ENCODE measurements at regions not wholly inside any gene's neighbourhood (a gene's known extent, or its start where the extent isn't known, plus 50 kb on each side); places are given as distances from the start of the nearest gene placed in this dataset.

DNA sequence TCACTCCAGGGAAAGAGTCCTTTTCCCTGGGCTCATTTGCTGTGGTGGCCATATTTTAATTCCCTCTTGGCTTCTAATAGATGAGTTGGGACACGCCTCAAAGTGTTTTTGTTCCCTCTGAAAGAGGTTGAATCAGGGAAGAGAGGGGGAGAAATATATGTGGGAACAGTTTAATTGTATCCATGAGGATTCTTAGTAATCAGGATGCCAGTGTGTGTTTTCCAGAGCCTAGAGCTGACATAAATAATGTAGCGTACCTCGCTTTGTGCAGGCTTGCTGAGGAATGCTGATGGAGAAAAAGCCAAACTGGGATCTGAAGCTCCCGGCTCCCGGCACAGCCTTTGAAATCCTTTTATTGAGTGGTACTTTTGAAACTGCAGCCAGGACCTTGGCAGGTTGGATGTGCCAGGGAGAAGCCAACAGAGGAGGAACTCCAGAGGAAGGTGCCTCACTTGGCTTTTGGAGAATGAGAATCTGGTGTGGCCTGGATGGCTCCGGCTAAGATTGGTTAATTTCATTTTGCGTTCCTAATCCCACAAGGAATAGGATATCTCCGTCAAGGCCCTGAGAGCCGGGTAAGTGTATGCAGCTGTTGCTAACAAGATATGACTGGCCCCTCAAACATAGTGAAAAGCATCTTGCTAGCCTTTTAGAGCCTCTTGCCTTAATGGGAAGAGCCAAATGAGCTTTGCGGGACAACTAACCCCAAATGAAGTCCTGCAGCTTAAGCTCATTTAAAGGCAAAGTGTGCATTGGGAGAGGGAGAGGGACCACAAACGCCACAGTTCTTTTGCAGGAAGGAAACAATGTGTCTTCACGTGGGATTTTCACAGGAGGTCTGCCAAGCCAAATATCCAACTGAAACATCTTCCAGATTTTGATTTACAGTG lies 471.1 kb upstream of the WWC1 start:
- intact Hi-C loops (cut with DNase I; ENCODE audit: low total_unique reads), result no loop called here
- Histone ChIP-seq H3K27me3 (replicated peaks in 1 of 7) (no peaks in the 10 kb centered on the region), H3K27ac (no peak overlapping the region), H3K4me1 (no peaks in the 10 kb centered on the region), H3K36me3 (no peaks in the 10 kb centered on the region), H3K9me3 (no peaks in the 10 kb centered on the region), H3K4me3 (no peak overlapping the region)
- TF ChIP-seq POLR2A (IDR thresholded peaks at IDR 0.05) (no peak), POLR2AphosphoS5 (IDR thresholded peaks at IDR 0.05) (no peak)
- TF ChIP-seq, protein P1, sequence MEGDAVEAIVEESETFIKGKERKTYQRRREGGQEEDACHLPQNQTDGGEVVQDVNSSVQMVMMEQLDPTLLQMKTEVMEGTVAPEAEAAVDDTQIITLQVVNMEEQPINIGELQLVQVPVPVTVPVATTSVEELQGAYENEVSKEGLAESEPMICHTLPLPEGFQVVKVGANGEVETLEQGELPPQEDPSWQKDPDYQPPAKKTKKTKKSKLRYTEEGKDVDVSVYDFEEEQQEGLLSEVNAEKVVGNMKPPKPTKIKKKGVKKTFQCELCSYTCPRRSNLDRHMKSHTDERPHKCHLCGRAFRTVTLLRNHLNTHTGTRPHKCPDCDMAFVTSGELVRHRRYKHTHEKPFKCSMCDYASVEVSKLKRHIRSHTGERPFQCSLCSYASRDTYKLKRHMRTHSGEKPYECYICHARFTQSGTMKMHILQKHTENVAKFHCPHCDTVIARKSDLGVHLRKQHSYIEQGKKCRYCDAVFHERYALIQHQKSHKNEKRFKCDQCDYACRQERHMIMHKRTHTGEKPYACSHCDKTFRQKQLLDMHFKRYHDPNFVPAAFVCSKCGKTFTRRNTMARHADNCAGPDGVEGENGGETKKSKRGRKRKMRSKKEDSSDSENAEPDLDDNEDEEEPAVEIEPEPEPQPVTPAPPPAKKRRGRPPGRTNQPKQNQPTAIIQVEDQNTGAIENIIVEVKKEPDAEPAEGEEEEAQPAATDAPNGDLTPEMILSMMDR (IDR thresholded peaks at IDR 0.05 in 8 of 11, conservative IDR thresholded peaks at IDR 0.05 in 3 of 11), result no peak
- DNase-seq, result no peak
- WGBS, 5 donors, result 72 to 82% (median 77%) methylated on average over 12 of the region's 12 CpGs

DNA sequence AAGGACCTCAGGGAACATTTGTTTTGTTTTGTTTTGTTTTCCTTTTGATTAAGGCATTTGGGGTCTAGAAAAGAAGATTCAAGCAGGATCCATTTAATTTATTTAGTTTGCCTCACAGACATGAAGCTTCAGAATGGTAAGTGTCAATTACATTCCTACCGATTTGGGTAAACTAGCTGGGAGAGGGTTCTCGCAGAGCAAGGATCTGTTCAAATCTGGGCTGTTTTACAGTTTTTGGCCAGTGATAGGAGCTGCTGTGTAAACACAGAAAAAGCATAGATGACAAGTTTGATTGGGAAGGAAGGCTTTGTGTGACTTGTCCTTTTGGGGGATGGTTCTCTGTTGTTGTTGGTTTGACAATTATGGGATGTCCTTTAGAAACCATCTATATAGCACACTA lies 470.3 kb upstream of the WWC1 start:
- Histone ChIP-seq H3K27ac (no peak overlapping the region), H3K4me3 (no peak overlapping the region), H3K36me3 (no peaks in the 10 kb centered on the region), H3K9me3 (no peaks in the 10 kb centered on the region), H3K27me3 (replicated peaks in 1 of 7) (no peaks in the 10 kb centered on the region), H3K4me1 (no peaks in the 10 kb centered on the region)
- intact Hi-C loops (cut with DNase I; ENCODE audit: low total_unique reads), result no loop called here
- 77 to 85% (median 80%) methylated on average over 2 of the region's 2 CpGs for WGBS, 5 donors
- DNase-seq, result no peak
- no peak for TF ChIP-seq POLR2AphosphoS5 (IDR thresholded peaks at IDR 0.05)
- TF ChIP-seq, protein P1 (IDR thresholded peaks at IDR 0.05 in 8 of 11, conservative IDR thresholded peaks at IDR 0.05 in 3 of 11), result no peak
- TF ChIP-seq POLR2A (IDR thresholded peaks at IDR 0.05), result no peak

DNA sequence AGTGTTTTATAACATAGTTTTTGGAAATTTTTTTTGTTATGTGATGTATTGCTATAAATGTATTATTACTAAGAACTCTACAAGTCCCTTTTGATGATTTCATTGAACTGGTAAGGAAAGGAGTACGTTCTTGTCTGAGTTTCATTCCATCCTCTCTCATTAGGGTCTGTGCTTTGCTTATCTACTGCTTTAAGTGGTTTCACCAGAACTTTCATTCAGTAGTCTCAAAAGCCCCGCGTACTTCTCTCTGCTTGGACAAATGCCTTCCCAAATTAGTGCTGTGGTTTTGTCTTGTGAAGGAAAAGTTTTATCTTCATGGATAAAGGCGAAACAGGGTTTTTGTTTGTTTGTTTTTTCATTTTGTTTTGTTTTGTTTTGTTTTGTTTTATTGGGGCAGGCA lies 469.8 kb upstream of the WWC1 start:
- no peak for DNase-seq
- intact Hi-C loops (cut with DNase I; ENCODE audit: low total_unique reads), result no loop called here
- Histone ChIP-seq H3K4me1 (no peaks in the 10 kb centered on the region), H3K27me3 (replicated peaks in 1 of 7) (no peaks in the 10 kb centered on the region), H3K36me3 (no peaks in the 10 kb centered on the region), H3K9me3 (no peaks in the 10 kb centered on the region), H3K27ac (no peak overlapping the region), H3K4me3 (no peak overlapping the region)
- TF ChIP-seq, protein P1 (IDR thresholded peaks at IDR 0.05 in 8 of 11, conservative IDR thresholded peaks at IDR 0.05 in 3 of 11), result no peak
- TF ChIP-seq POLR2AphosphoS5 (IDR thresholded peaks at IDR 0.05) (no peak), POLR2A (IDR thresholded peaks at IDR 0.05) (no peak)
- 79 to 86% (median 81%) methylated on average over 4 of the region's 4 CpGs for WGBS, 5 donors

DNA sequence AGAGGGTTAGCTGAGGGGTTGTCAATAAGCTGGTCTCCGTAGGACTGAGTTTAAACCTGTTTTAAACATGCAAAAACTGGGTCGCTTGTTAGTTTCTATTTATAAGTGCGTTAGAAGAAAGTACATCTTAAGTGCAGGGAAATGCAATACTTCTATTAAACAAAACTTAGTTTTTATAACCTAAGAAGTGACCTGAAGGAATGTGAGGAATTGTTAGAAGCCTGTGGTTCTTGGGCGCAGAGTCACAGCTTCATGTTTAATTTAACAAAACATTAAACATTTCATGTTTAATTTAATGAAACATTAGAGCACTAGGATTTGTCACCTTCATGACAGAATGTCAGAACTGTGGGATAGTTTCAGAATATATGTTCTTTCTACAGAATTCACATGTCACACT lies 469.2 kb upstream of the WWC1 start:
- intact Hi-C loops (cut with DNase I; ENCODE audit: low total_unique reads), result no loop called here
- no peak for TF ChIP-seq POLR2A (IDR thresholded peaks at IDR 0.05)
- TF ChIP-seq, protein P1 (IDR thresholded peaks at IDR 0.05 in 8 of 11, conservative IDR thresholded peaks at IDR 0.05 in 3 of 11), result no peak
- no peak for TF ChIP-seq POLR2AphosphoS5 (IDR thresholded peaks at IDR 0.05)
- no peaks in the 10 kb centered on the region for H3K9me3 ChIP-seq
- H3K27ac ChIP-seq, result no peak overlapping the region
- H3K4me3 ChIP-seq, result no peak overlapping the region
- H3K4me1 ChIP-seq, result no peaks in the 10 kb centered on the region
- H3K27me3 ChIP-seq (replicated peaks in 1 of 7), result no peaks in the 10 kb centered on the region
- WGBS, 5 donors, result 75 to 83% (median 76%) methylated on average over 4 of the region's 4 CpGs
- no peak for DNase-seq
- H3K36me3 ChIP-seq, result no peaks in the 10 kb centered on the region
